Dedifferentiated amniotic fluid mesenchymal stem cell (primary cell): ENCODE measurements at regions not wholly inside any gene's neighbourhood (a gene's known extent, or its start where the extent isn't known, plus 50 kb on each side); places are given as distances from the start of the nearest gene placed in this dataset.
"Not testable (repeated sequence)": the region's sequence is repeated elsewhere in the genome, so short reads cannot be mapped to it uniquely, and the experiment has no call there.

Source experiments
- DNase-seq: peaks from one replicate; pipeline ENCODE4 v3.0.0-alpha.2; 2016; ENCODE audit errors: extremely low spot score

DNA sequence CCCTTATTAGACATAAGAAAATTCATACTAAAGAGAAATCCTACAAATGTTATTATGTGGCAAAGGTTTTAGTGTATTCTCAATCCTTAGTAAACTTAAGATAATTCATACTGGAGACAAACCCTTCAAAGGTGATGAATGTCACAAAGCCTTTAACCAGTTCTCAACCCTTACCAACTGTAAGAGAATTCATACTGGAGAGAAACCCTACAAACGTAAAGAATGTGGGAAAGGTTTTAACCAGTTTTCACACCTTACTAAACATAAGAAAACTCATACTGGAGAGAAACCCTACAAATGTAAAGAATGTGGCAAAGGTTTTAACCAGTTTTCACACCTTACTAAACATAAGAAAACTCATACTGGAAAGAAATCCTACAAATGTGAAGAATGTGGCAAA, 93.2 kb downstream of the ZNF680 start:
- no peak for DNase-seq

DNA sequence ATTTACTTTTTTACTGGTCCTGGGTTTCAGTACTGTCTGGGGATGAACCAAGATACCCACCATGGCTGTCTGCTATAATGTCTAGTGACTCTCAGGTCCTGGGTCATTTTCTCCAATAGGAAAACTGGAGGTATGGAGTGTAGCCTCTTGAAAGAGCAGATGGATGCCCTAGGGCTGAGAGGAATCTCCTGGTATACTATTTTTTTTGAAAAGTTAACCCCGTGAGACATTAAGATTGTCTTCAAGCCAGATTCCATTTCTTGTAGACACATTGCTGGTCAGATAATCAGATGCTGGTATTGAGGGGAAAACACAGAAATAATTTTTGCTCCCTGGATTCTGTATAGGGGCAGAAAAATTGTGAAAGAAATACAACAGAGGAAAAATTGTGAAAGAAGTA, 97.3 kb downstream of the ZNF680 start:
- no peak for DNase-seq

DNA sequence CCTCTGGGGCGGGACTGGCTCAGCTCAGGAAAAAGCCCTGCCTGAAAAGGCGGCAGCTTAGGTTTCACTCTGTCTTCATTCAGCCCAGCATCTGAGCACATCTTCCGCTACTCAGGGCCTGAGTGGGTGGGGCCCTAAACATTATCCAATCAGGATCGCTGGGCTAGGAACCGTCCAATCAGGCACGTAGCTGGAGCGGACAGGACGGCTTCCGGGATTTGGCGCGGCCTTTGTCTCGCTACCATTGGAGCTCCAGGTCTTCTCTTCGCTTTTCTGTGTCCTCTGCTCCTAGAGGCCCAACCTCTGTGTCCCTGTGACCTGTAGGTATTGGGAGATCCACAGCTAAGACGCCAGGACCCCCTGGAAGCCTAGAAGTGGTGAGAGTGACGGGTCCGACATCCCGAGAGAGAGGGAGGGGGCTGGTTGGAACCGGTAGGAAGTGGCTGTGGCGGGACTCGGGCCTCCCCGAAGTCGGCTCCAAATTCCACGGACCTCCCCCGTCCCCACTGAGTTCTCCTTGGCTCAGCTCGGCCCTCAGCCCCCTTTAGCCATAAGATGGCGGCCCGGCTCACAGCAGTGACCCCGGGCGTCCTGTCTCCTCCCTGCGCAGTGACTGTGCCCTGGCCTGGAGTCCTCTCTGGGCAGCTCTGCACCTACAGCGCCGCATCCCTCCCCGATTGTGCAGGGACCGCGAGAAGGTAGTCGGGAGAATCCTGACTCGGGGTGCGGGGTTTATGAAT, 99.1 kb downstream of the ZNF680 start:
- DNase-seq, result peak; percentile 49

DNA sequence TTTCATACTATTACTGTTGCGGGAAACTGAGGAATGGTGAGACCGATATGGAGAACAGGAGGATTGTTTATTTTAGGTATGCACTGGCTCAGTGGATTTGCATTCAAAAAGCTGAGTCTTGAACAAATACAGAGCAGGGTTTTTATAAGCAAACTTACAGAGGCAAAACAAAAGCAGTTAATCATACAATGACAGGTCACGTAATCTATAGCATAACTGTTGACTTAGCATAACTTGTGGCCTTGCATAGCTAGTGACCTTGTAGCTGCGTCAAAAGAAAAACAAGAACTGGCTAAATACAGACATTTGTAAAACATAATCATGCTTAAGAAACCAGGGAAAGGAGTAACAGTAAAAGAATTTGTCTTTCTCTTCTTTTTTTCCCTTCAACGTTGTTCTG, 103.0 kb downstream of the ZNF680 start:
- not testable (repeated sequence) for DNase-seq

DNA sequence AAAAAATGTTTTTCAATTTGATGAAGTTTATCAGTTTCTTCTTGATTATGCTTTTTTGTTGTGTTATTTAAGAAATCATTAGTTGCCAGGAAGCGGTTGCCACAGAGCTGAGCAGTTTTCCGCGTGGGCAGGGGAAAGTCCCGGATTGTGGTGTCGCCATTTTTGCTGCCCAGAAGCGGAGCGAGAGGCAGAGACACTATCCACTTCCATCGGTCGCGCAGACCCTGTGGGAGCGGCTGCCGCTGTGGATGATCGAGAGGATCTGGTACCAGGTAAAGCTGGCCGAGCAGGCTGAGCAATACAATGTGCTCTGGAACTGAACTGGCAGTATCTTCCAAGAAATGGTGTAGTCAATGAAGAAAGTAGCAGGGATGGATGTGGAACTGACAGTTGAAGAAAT, 119.8 kb downstream of the ZNF736 start:
- no peak for DNase-seq

DNA sequence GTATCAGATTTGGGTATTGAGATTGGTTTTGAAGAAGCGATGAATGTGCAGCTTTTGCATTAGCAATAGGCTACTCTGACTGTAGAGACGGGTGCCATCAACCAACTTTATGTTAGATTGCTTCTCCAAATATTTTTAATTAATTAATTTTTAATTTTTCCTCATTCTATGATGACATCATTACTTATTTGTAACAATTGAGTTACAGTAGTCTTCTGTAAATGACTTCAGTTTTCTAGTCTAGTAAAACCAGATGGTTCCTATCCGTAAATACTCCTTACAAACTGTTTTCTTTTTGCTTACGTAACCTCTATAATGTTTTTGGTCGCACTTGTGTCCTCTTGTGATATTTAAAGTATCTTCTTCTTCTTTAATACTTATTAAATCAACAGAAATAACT, 118.1 kb downstream of the ZNF736 start:
- DNase-seq, result no peak

DNA sequence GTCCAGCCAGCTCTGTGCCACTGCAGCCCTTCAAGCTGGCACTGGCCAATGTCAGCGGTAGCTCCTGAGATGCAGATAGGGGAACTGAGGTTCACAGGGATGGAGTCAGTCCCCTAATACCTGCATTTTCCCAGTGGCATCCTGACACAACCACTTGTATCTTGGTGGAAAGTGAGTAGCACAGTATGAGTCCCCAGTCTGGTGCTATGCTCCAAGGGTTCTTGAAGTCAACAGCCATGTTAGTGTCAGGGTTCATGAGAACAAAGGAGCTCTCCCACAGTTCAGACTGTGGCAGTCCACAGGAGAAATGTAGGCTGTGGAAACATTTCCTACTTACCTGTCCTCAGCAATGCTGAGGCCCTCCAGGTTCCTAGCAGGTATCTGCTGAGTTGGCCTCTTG, 115.5 kb downstream of the ZNF736 start:
- no peak for DNase-seq

DNA sequence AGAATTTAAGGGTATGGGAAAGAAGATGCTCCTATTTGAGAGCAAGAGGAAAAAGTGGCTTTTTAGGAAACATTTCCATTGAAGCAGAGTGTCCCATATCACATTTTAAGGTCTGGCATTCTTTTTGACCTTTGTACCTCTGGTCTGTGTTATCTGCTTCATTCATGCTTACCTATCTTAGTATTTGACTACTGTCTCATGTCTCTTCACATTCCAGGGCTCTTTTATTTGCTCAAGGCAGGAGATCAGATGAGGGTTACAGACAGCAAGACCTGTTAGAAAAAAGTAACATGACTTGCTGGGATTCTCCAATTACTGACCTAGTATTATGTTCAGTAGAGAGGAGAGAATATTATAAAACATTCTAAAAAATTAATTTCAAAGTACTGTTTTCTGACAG, 111.7 kb downstream of the ZNF736 start:
- DNase-seq, result not testable (repeated sequence)

DNA sequence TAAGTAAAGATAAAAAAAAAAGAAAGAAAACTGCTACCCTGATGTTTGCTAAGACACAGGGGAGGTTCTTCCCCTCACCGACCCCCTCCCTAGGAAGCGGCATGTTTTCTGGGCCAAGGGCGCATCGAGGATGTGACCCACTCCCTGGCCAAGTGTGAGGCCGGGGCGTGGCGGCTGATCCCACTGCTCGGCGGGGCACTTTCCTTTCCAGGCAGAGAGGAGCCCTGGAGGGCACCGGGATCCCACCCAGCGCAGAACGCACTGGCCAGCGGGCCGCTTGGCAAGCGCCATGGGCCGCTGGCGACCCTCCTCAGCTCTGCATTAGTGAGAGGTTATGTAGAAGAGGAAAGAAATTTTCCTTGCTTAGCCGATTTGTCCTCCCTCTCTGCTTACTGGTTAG, 93.4 kb downstream of the ZNF736 start:
- no peak for DNase-seq
